Upper lobe of right lung (tissue), 1 donor: ENCODE measurements at regions not wholly inside any gene's neighbourhood (a gene's known extent, or its start where the extent isn't known, plus 50 kb on each side); places are given as distances from the start of the nearest gene placed in this dataset.

Experiments
- ATAC-seq: fragments of 200-7000 bp; cut with Tn5 transposase; one replicate; pipeline ENCODE4 v1.9.1; 2020; ENCODE audit warnings: mild to moderate bottlenecking, moderate library complexity
- DNase-seq: peaks from one replicate; pipeline ENCODE4 v3.0.0-alpha.2; 2020
- H3K27ac ChIP-seq: fragments of 200-600 bp; one replicate; pipeline ENCODE4 v1.8.0; 2022
- H3K27me3 ChIP-seq: fragments of 200-600 bp; one replicate; pipeline ENCODE4 v1.8.0; 2022; ENCODE audit warnings: mild to moderate bottlenecking
- H3K36me3 ChIP-seq: fragments of 200-600 bp; one replicate; pipeline ENCODE4 v1.8.0; 2022
- H3K4me1 ChIP-seq: fragments of 200-600 bp; one replicate; pipeline ENCODE4 v1.8.0; 2022
- H3K4me3 ChIP-seq: fragments of 200-600 bp; one replicate; pipeline ENCODE4 v1.8.0; 2022; ENCODE audit warnings: mild to moderate bottlenecking
- H3K9me3 ChIP-seq: fragments of 200-600 bp; one replicate; pipeline ENCODE4 v1.8.0; 2022
- CTCF ChIP-seq: fragments of 200-600 bp; IDR thresholded peaks from one replicate; pipeline ENCODE4 v1.8.0; 2022; ENCODE audit warnings: antibody characterized with exemption
- intact Hi-C: fragments of 100-400 bp; cut with DNase I; formaldehyde crosslinking; loops from one replicate; pipeline ENCODE4 v1.11.0; 2022
- donor health status: DM: no; HTN: yes; CAD: no; lungs with severe emphysema.

GRCh38 chr13:103876571-103876970 lies 810.4 kb upstream of the SLC10A2 start:
- Histone ChIP-seq H3K36me3 (no peaks in the 10 kb centered on the region), H3K9me3 (no peaks in the 10 kb centered on the region), H3K27me3 (no peaks in the 10 kb centered on the region), H3K4me3 (no peak overlapping the region), H3K27ac (no peak overlapping the region), H3K4me1 (no peaks in the 10 kb centered on the region)
- TF ChIP-seq CTCF, result no peak
- intact Hi-C loops, result no loop called here
- DNase-seq (no peak), ATAC-seq (no peak)

- DNase-seq, result no peak
- TF ChIP-seq CTCF, result no peak
Measured at GRCh38 chr13:103873725-103874124, 807.5 kb upstream of the SLC10A2 start.

GRCh38 chr13:103866048-103866447 lies 799.8 kb upstream of the SLC10A2 start:
- no peak for TF ChIP-seq CTCF
- H3K27me3 ChIP-seq, result no peaks in the 10 kb centered on the region
- no peak for ATAC-seq
- H3K36me3 ChIP-seq, result no peaks in the 10 kb centered on the region
- no peaks in the 10 kb centered on the region for H3K4me1 ChIP-seq
- intact Hi-C loops, result no loop called here
- no peak overlapping the region for H3K27ac ChIP-seq
- no peak for DNase-seq
- H3K4me3 ChIP-seq, result no peak overlapping the region
- H3K9me3 ChIP-seq, result no peaks in the 10 kb centered on the region

More at GRCh38 chr13:103873725-103874124, 807.5 kb upstream of the SLC10A2 start:
- no peaks in the 10 kb centered on the region for H3K27me3 ChIP-seq
- no peaks in the 10 kb centered on the region for H3K4me1 ChIP-seq
- no peak overlapping the region for H3K4me3 ChIP-seq
- no peaks in the 10 kb centered on the region for H3K9me3 ChIP-seq
- intact Hi-C loops, result no loop called here
- ATAC-seq, result no peak
- no peak overlapping the region for H3K27ac ChIP-seq
- H3K36me3 ChIP-seq, result no peaks in the 10 kb centered on the region

GRCh38 chr13:103862525-103862924 lies 796.3 kb upstream of the SLC10A2 start:
- Histone ChIP-seq H3K27me3 (no peaks in the 10 kb centered on the region), H3K27ac (no peak overlapping the region), H3K4me3 (no peak overlapping the region), H3K9me3 (no peaks in the 10 kb centered on the region), H3K36me3 (no peaks in the 10 kb centered on the region), H3K4me1 (no peaks in the 10 kb centered on the region)
- intact Hi-C loops, result no loop called here
- DNase-seq (no peak), ATAC-seq (no peak)
- TF ChIP-seq CTCF, result no peak

GRCh38 chr13:103859952-103860351 lies 793.7 kb upstream of the SLC10A2 start:
- no peaks in the 10 kb centered on the region for H3K27me3 ChIP-seq
- ATAC-seq, result no peak
- no peaks in the 10 kb centered on the region for H3K4me1 ChIP-seq
- intact Hi-C loops, result no loop called here
- no peak overlapping the region for H3K27ac ChIP-seq
- no peaks in the 10 kb centered on the region for H3K9me3 ChIP-seq
- H3K36me3 ChIP-seq, result no peaks in the 10 kb centered on the region
- TF ChIP-seq CTCF, result no peak
- no peak overlapping the region for H3K4me3 ChIP-seq
- DNase-seq, result no peak

GRCh38 chr13:103852036-103852435 lies 785.8 kb upstream of the SLC10A2 start:
- Histone ChIP-seq H3K4me3 (no peak overlapping the region), H3K27ac (no peak overlapping the region), H3K4me1 (no peaks in the 10 kb centered on the region), H3K9me3 (no peaks in the 10 kb centered on the region), H3K36me3 (no peaks in the 10 kb centered on the region), H3K27me3 (no peaks in the 10 kb centered on the region)
- ATAC-seq (no peak), DNase-seq (no peak)
- no peak for TF ChIP-seq CTCF
- intact Hi-C loops, result no loop called here
